ENCODE measurements at regions not wholly inside any gene's neighbourhood (a gene's known extent, or its start where the extent isn't known, plus 50 kb on each side); places are given as distances from the start of the nearest gene placed in this dataset.

DNA sequence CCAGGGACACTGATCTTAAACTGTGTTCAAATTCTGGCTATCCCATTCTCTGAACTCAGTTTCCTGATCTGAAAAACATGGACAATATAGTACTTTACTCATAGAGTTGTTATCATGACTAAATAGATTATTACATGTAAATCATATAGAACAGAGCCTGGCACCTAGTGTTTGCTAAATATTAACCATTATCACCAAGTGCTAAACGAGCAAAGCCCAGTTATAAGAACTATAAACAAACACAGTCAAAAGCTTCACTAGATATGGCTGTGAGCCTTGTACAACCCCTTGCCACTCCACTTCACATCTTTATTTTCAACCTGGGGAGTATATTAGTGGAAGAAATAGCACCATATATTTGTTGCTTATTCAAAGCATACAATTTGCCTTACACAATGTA lies 338.9 kb upstream of the CADM1 start:
- H3K4me3 ChIP-seq = no peak overlapping the region
- ATAC-seq (ENCODE audit: low FRiP score in 2 of 2) = no peak
- TF ChIP-seq POLR2AphosphoS5 (IDR thresholded peaks at IDR 0.05) (no peak), EP300 (IDR thresholded peaks at IDR 0.05) (no peak), POLR2A (IDR thresholded peaks at IDR 0.05) (no peak)
- TF ChIP-seq, protein P1, sequence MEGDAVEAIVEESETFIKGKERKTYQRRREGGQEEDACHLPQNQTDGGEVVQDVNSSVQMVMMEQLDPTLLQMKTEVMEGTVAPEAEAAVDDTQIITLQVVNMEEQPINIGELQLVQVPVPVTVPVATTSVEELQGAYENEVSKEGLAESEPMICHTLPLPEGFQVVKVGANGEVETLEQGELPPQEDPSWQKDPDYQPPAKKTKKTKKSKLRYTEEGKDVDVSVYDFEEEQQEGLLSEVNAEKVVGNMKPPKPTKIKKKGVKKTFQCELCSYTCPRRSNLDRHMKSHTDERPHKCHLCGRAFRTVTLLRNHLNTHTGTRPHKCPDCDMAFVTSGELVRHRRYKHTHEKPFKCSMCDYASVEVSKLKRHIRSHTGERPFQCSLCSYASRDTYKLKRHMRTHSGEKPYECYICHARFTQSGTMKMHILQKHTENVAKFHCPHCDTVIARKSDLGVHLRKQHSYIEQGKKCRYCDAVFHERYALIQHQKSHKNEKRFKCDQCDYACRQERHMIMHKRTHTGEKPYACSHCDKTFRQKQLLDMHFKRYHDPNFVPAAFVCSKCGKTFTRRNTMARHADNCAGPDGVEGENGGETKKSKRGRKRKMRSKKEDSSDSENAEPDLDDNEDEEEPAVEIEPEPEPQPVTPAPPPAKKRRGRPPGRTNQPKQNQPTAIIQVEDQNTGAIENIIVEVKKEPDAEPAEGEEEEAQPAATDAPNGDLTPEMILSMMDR (IDR thresholded peaks at IDR 0.05) = no peak
- H3K27me3 ChIP-seq = no peaks in the 10 kb centered on the region
- H3K9me3 ChIP-seq = no peaks in the 10 kb centered on the region
- H3K36me3 ChIP-seq = no peaks in the 10 kb centered on the region
- H3K4me1 ChIP-seq = no peaks in the 10 kb centered on the region
- no peak for DNase-seq
- WGBS, 2 donors = 38 to 42% methylated on average over 1 of the region's 1 CpG
- H3K27ac ChIP-seq = no peak overlapping the region

DNA sequence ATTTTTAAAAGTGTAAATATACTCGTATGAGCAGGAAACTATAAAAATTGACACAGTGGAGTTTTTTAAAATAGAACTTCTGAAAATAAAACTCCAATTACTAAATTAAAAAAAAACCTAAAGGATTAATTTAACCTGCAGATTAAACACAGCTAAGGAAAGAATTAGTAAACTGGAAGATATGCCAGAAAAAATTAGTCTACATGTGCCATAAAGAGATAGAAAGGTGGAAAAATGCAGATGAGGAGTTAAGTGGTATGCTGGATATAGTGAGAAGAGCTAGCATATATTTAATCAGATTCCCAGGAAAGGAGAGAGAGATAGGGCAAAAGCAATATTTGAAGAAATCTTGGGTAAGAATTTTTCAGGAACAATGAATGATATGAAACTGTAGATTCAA lies 315.8 kb upstream of the CADM1 start:
- ATAC-seq (ENCODE audit: low FRiP score in 2 of 2) = no peak

DNA sequence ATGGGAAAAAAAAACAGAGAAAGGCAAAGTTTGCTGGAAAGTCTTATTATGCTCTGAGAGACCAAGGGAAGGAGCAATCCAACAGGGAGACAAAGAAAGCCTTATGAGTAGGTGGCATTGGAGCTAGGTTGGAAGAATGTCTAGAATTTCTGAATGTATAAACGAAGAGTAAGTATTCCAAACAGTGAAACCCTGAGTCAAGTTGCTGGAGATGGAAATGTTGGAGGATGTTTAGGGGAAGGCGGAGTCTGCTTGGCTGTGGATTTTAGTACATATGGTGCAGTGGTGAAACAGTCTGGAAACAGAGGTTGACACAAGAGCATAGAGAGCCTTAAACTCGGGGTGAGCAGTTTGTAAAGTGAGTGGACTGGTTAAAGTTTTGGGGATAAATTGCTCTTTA lies 314.8 kb upstream of the CADM1 start:
- 68 to 79% methylated on average over 3 of the region's 3 CpGs for WGBS, 2 donors
- ATAC-seq (ENCODE audit: low FRiP score in 2 of 2) (no peak), DNase-seq (no peak)
- no peaks in the 10 kb centered on the region for H3K4me1 ChIP-seq
- H3K36me3 ChIP-seq = no peaks in the 10 kb centered on the region
- peaks cover 0 to 15% (median 4%) of the 10 kb centered on the region in 4 donors for H3K9me3 ChIP-seq
- no peak overlapping the region for H3K4me3 ChIP-seq
- H3K27me3 ChIP-seq = no peaks in the 10 kb centered on the region
- H3K27ac ChIP-seq = no peak overlapping the region
- TF ChIP-seq POLR2A (IDR thresholded peaks at IDR 0.05) (no peak), EP300 (IDR thresholded peaks at IDR 0.05) (no peak), POLR2AphosphoS5 (IDR thresholded peaks at IDR 0.05) (no peak)
- TF ChIP-seq, protein P1 (IDR thresholded peaks at IDR 0.05) = no peak

More for the DNA sequence above, 315.8 kb upstream of the CADM1 start:
- Histone ChIP-seq H3K4me1 (no peaks in the 10 kb centered on the region), H3K9me3 (peaks cover 0 to 15% (median 4%) of the 10 kb centered on the region in 4 donors), H3K27me3 (no peaks in the 10 kb centered on the region), H3K4me3 (no peak overlapping the region), H3K36me3 (no peaks in the 10 kb centered on the region), H3K27ac (no peak overlapping the region)
- 83 to 85% methylated on average over 1 of the region's 1 CpG for WGBS, 2 donors
- TF ChIP-seq, protein P1 (IDR thresholded peaks at IDR 0.05) = no peak
- no peak for DNase-seq

DNA sequence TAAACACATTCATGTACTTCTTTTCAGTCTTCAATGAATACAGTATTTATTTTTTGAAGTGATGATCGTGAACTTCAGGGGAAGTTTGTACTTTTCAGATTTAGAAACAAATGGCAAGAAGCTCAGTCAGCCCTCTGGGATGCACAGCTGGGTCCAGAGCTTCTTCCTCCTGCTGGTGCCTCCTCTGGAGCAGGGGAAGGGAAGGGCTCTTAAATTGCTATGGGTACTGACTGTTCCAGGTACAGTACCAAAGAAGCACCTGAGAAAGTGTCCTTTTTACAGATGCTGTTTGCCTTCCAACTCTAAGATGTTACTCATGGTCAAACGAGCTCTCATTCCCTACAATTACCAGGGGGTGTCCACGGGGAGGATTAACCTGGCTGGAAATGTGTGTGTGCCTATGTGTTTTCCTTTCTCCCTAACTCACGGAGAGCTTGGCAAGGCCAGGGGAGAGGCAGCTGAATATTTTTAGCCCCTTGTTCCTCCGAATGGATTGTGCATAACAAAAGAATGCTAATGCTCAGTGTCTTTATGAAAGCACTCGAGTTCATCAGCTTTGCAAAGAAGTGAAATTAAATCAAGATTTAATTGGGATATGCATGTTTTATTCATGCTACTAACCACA lies 313.7 kb upstream of the CADM1 start:
- ATAC-seq (ENCODE audit: low FRiP score in 2 of 2) = no peak
- Histone ChIP-seq H3K27ac (no peak overlapping the region), H3K36me3 (no peaks in the 10 kb centered on the region), H3K4me1 (no peaks in the 10 kb centered on the region), H3K27me3 (no peaks in the 10 kb centered on the region), H3K9me3 (peaks cover 0 to 15% (median 4%) of the 10 kb centered on the region in 4 donors), H3K4me3 (no peak overlapping the region)
- WGBS, 2 donors = 45 to 64% methylated on average over 6 of the region's 6 CpGs
- no peak for DNase-seq
- TF ChIP-seq POLR2A (IDR thresholded peaks at IDR 0.05) (no peak), EP300 (IDR thresholded peaks at IDR 0.05) (no peak), POLR2AphosphoS5 (IDR thresholded peaks at IDR 0.05) (no peak)
- TF ChIP-seq, protein P1 (IDR thresholded peaks at IDR 0.05) = no peak

DNA sequence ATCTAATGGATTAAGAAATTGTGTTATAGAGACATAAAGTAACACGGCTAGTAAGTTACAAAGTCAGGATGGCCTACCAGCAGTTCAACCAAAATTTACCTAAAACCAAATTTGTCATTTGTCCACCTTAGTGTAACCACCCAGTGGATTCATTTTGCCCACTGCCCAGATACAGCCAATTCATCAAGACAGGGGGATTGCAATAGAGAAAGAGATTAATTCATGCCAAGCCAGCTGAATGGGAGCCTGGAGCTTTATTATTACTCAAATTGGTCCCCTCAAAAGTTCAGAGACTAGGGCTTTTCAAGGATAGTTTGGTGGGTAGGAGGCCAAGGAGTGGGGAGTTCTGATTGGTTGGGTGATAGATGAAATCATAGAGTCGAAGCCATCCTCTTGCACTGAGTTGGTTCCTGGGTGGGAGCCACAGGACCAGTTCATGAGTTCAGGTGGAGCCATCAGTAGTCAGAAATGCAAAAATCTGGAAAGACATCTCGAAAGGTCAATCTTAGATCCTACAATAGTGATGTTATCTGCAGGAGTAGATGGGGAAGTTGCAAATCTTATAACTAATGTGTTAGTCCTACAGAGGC lies 304.2 kb upstream of the CADM1 start:
- WGBS, 2 donors = 75 to 82% methylated on average over 3 of the region's 3 CpGs
- TF ChIP-seq EP300 (IDR thresholded peaks at IDR 0.05) (no peak), POLR2A (IDR thresholded peaks at IDR 0.05) (no peak), POLR2AphosphoS5 (IDR thresholded peaks at IDR 0.05) (no peak)
- TF ChIP-seq, protein P1 (IDR thresholded peaks at IDR 0.05) = no peak
- Histone ChIP-seq H3K27ac (no peak overlapping the region), H3K9me3 (peaks cover 3 to 27% (median 19%) of the 10 kb centered on the region in 4 donors), H3K4me3 (no peak overlapping the region), H3K27me3 (no peaks in the 10 kb centered on the region), H3K36me3 (no peaks in the 10 kb centered on the region), H3K4me1 (no peaks in the 10 kb centered on the region)
- no peak for ATAC-seq (ENCODE audit: low FRiP score in 2 of 2)
- no peak for DNase-seq
